ENCODE measurements at regions not wholly inside any gene's neighbourhood (a gene's known extent, or its start where the extent isn't known, plus 50 kb on each side); places are given as distances from the start of the nearest gene placed in this dataset.

- Mint-ChIP-seq H3K27me3 (ENCODE audit: unreplicated experiment) (no peaks in the 10 kb centered on the region), H3K4me3 (ENCODE audit: unreplicated experiment) (no peak overlapping the region), H3K27ac (ENCODE audit: unreplicated experiment) (no peak overlapping the region), H3K9me3 (ENCODE audit: unreplicated experiment) (no peaks in the 10 kb centered on the region), H3K36me3 (ENCODE audit: unreplicated experiment) (no peaks in the 10 kb centered on the region), H3K4me1 (ENCODE audit: low read depth, unreplicated experiment) (no peaks in the 10 kb centered on the region)
- DNase-seq, result no peak
- no peak for TF ChIP-seq CTCF (IDR thresholded peaks at IDR 0.05; ENCODE audit: partially characterized antibody, unreplicated experiment)
These were observed 71.3 kb upstream of the ENOX2 start for GRCh38 chrX:130974323-130974722.

- H3K4me3 Mint-ChIP-seq (ENCODE audit: unreplicated experiment), result no peak overlapping the region
- no peaks in the 10 kb centered on the region for H3K27me3 Mint-ChIP-seq (ENCODE audit: unreplicated experiment)
- DNase-seq, result peak; percentile 26
- no peaks in the 10 kb centered on the region for H3K36me3 Mint-ChIP-seq (ENCODE audit: unreplicated experiment)
- H3K4me1 Mint-ChIP-seq (ENCODE audit: low read depth, unreplicated experiment), result no peaks in the 10 kb centered on the region
- TF ChIP-seq CTCF (IDR thresholded peaks at IDR 0.05; ENCODE audit: partially characterized antibody, unreplicated experiment), result peak; percentile 55
- H3K9me3 Mint-ChIP-seq (ENCODE audit: unreplicated experiment), result no peaks in the 10 kb centered on the region
- H3K27ac Mint-ChIP-seq (ENCODE audit: unreplicated experiment), result no peak overlapping the region
These were observed 72.9 kb upstream of the ENOX2 start for GRCh38 chrX:130975947-130976346.

GRCh38 chrX:130981836-130982235, 76.3 kb upstream of the ARHGAP36 start:
- no peak for DNase-seq
- H3K27ac Mint-ChIP-seq (ENCODE audit: unreplicated experiment), result no peak overlapping the region
- H3K9me3 Mint-ChIP-seq (ENCODE audit: unreplicated experiment), result no peaks in the 10 kb centered on the region
- no peaks in the 10 kb centered on the region for H3K4me1 Mint-ChIP-seq (ENCODE audit: low read depth, unreplicated experiment)
- no peaks in the 10 kb centered on the region for H3K36me3 Mint-ChIP-seq (ENCODE audit: unreplicated experiment)
- no peaks in the 10 kb centered on the region for H3K27me3 Mint-ChIP-seq (ENCODE audit: unreplicated experiment)
- no peak overlapping the region for H3K4me3 Mint-ChIP-seq (ENCODE audit: unreplicated experiment)
- TF ChIP-seq CTCF (IDR thresholded peaks at IDR 0.05; ENCODE audit: partially characterized antibody, unreplicated experiment), result no peak

GRCh38 chrX:130984782-130985181, 73.4 kb upstream of the ARHGAP36 start:
- no peaks in the 10 kb centered on the region for H3K36me3 Mint-ChIP-seq (ENCODE audit: unreplicated experiment)
- H3K9me3 Mint-ChIP-seq (ENCODE audit: unreplicated experiment), result no peaks in the 10 kb centered on the region
- H3K4me1 Mint-ChIP-seq (ENCODE audit: low read depth, unreplicated experiment), result no peaks in the 10 kb centered on the region
- peaks cover 2% of the 10 kb centered on the region for H3K27me3 Mint-ChIP-seq (ENCODE audit: unreplicated experiment)
- no peak overlapping the region for H3K27ac Mint-ChIP-seq (ENCODE audit: unreplicated experiment)
- no peak overlapping the region for H3K4me3 Mint-ChIP-seq (ENCODE audit: unreplicated experiment)
- no peak for DNase-seq
- no peak for TF ChIP-seq CTCF (IDR thresholded peaks at IDR 0.05; ENCODE audit: partially characterized antibody, unreplicated experiment)

GRCh38 chrX:130987241-130987640, 70.9 kb upstream of the ARHGAP36 start:
- Mint-ChIP-seq H3K27me3 (ENCODE audit: unreplicated experiment) (peaks cover 2% of the 10 kb centered on the region), H3K4me3 (ENCODE audit: unreplicated experiment) (no peak overlapping the region), H3K9me3 (ENCODE audit: unreplicated experiment) (no peaks in the 10 kb centered on the region), H3K27ac (ENCODE audit: unreplicated experiment) (no peak overlapping the region), H3K36me3 (ENCODE audit: unreplicated experiment) (no peaks in the 10 kb centered on the region), H3K4me1 (ENCODE audit: low read depth, unreplicated experiment) (no peaks in the 10 kb centered on the region)
- DNase-seq, result no peak
- TF ChIP-seq CTCF (IDR thresholded peaks at IDR 0.05; ENCODE audit: partially characterized antibody, unreplicated experiment), result no peak
